ENCODE measurements at regions not wholly inside any gene's neighbourhood (a gene's known extent, or its start where the extent isn't known, plus 50 kb on each side); places are given as distances from the start of the nearest gene placed in this dataset.

DNA sequence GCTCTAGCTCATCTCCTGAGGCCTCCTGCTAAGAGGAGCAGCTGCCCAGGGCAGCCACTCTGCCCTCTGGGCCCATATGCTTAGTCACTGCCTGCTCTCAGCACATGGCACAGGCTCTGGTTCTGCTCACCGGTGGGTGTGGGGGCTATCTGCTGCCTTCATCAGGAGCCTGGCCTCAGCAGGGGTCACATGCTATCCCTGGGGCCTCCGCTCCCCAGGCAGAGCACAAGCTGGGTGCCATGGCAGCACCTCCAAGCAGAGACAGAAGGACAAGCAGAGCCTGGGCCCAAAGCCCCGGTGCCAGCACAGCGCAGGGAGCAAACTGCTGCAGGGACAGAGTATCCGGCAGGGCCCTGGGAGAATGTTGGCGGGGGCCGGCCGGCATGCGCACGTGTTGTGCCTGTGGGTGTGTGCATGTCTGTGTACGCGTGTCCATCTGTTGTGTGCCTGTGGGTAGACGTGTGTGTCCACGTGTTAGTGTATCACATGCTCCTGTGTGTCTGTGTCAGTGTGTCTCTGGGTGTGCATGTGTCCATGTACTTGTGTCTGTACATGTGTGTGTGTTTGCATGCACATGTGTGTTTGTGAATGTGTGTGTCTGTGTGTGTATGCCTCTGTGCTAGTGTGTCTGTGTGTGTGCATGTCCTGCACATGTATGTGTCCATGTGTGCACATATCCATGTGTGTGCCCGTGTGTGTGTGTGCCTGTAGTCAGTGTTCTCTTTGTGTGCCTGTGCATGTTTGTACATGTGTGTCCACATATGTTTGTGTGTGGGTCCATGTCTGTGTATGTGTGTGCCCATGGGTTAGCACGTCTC, 326.9 kb downstream of the TMEM121 start:
- no TSS peak for BruUV-seq (replicated peaks)
- Histone ChIP-seq H2AFZ (ENCODE audit: low read depth, low read length) (no peak overlapping the region), H3K9me1 (replicated peaks; ENCODE audit: control insufficient read depth, extremely low read depth, insufficient read depth, low read length) (no peaks in the 10 kb centered on the region), H3K9ac (replicated peaks; ENCODE audit: extremely low read depth, insufficient read depth, low read length) (no peak overlapping the region), H3K36me3 (ENCODE audit: control insufficient read depth in 2 of 2, extremely low read depth in 1 of 2, insufficient read depth in 2 of 2, low read length in 2 of 2) (no peaks in the 10 kb centered on the region), H3K27ac (ENCODE audit: insufficient read depth, low read depth, low read length) (no peak overlapping the region), H3K79me2 (ENCODE audit: control insufficient read depth, insufficient read depth, low read length) (no peaks in the 10 kb centered on the region), H3K27me3 (ENCODE audit: control insufficient read depth in 2 of 2, insufficient read depth in 2 of 2, low read length in 2 of 2) (no peaks in the 10 kb centered on the region), H3K4me3 (replicated peaks in 1 of 3; ENCODE audit: insufficient read depth in 1 of 3, low read depth in 1 of 3, low read length in 3 of 3) (no peak overlapping the region), H4K20me1 (replicated peaks; ENCODE audit: control insufficient read depth, extremely low read depth, insufficient read depth, low read length) (no peaks in the 10 kb centered on the region), H3K4me2 (ENCODE audit: insufficient read depth, low read length) (no peak overlapping the region), H3K4me1 (ENCODE audit: control insufficient read depth, extremely low read depth, insufficient read depth, low read length) (no peaks in the 10 kb centered on the region), H3K9me3 (replicated peaks; ENCODE audit: control insufficient read depth, insufficient read depth, low read length) (peaks cover 10% of the 10 kb centered on the region)
- FAIRE-seq: no peak
- ChIA-PET CTCF (no interaction called here), POLR2A (no interaction called here)
- intact Hi-C loops (cut with micrococcal nuclease) (no loop called here), dilution Hi-C loops (cut with MboI; ENCODE audit: extremely low pct_ligation_motif_present, low sequenced_read_pairs) (no loop called here)
- DNase-seq (ENCODE audit: low read depth, low spot score): no peak
- TF ChIP-seq FOS (IDR thresholded peaks at IDR 0.05; ENCODE audit: borderline replicate concordance, insufficient read depth, low read length): no peak
- TF ChIP-seq EZH2 (IDR thresholded peaks at IDR 0.05; ENCODE audit: borderline replicate concordance, low read depth, low read length, severe bottlenecking): no peak
- TF ChIP-seq, protein P1, sequence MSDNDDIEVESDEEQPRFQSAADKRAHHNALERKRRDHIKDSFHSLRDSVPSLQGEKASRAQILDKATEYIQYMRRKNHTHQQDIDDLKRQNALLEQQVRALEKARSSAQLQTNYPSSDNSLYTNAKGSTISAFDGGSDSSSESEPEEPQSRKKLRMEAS (IDR thresholded peaks at IDR 0.05; ENCODE audit: insufficient read depth, insufficient read length): no peak
- no peak for TF ChIP-seq POLR2AphosphoS5 (IDR thresholded peaks at IDR 0.05; ENCODE audit: insufficient read depth, low read depth, low read length)
- no peak for TF ChIP-seq GATA2 (IDR thresholded peaks at IDR 0.05; ENCODE audit: insufficient read depth, insufficient read length, low read depth, low read length)
- no peak for TF ChIP-seq MYC (IDR thresholded peaks at IDR 0.05; ENCODE audit: low read depth, low read length)
- TF ChIP-seq POLR2A (IDR thresholded peaks at IDR 0.05; ENCODE audit: low read depth, low read length): no peak
- TF ChIP-seq, protein P2, sequence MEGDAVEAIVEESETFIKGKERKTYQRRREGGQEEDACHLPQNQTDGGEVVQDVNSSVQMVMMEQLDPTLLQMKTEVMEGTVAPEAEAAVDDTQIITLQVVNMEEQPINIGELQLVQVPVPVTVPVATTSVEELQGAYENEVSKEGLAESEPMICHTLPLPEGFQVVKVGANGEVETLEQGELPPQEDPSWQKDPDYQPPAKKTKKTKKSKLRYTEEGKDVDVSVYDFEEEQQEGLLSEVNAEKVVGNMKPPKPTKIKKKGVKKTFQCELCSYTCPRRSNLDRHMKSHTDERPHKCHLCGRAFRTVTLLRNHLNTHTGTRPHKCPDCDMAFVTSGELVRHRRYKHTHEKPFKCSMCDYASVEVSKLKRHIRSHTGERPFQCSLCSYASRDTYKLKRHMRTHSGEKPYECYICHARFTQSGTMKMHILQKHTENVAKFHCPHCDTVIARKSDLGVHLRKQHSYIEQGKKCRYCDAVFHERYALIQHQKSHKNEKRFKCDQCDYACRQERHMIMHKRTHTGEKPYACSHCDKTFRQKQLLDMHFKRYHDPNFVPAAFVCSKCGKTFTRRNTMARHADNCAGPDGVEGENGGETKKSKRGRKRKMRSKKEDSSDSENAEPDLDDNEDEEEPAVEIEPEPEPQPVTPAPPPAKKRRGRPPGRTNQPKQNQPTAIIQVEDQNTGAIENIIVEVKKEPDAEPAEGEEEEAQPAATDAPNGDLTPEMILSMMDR (IDR thresholded peaks at IDR 0.05; ENCODE audit: extremely low read depth in 1 of 2, insufficient read depth in 1 of 2, low read depth in 1 of 2, low read length in 2 of 2): no peak

Data from endothelial cell of umbilical vein (primary cell).